ENCODE measurements at regions not wholly inside any gene's neighbourhood (a gene's known extent, or its start where the extent isn't known, plus 50 kb on each side); places are given as distances from the start of the nearest gene placed in this dataset.

- no peak for TF ChIP-seq CTCF (IDR thresholded peaks at IDR 0.05 in 4 of 5, conservative IDR thresholded peaks at IDR 0.05 in 1 of 5)
- no peak for TF ChIP-seq POLR2A (IDR thresholded peaks at IDR 0.05)
Observed at GRCh38 chr1:181894439-181894859, 167.1 kb downstream of the ZNF648 start.

Data from gastrocnemius medialis (tissue), 4 donors.